ENCODE measurements at regions not wholly inside any gene's neighbourhood (a gene's known extent, or its start where the extent isn't known, plus 50 kb on each side); places are given as distances from the start of the nearest gene placed in this dataset.

DNA sequence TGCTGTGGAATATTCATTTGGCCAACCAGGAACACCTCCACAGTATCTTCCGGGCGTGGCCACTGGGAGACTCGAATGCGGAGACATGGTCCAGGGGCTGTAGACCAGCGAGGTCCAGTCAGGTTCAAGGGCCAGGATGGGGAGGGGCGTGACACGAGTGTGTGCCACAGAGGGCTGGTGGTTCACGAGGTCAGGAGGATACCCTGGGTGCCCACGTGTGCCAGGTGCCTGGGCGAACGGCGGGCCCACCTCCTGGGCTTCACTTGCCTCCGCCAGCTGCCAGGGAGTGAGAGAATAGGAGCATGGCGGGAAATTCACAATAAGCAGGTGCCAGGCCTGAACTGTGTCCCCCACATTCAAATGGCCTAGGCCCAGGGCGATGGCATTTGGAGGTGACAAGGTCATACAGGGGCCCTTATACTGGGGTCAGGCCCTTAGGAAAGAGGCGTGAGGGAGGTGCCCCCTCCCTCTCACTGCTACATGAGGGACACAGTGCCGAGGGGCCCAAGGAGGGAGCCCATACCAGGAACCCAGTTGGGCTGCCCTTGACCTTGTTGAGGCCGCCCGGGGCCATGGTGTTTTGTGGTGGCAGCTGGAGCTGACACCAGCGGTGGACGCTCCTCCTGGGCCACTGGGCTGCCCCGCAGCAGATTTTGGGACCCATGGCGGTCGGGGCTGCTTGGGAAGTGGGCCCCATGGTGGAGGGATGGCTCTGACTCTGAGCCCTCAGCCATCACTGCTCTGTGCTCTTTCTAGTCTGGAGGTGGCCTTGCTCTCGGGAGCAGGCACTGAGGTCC, 1268.9 kb downstream of the BRD1 start:
- ChIA-PET RAD21 (ENCODE audit: low non-redundant PET in 1 of 2, low total read pairs in 2 of 2, uncharacterized antibody in 2 of 2, unreplicated experiment in 2 of 2) (no interaction called here), POLR2A (no interaction called here), CTCF (no interaction called here)
- Histone ChIP-seq H4K20me1 (ENCODE audit: insufficient read depth) (no peaks in the 10 kb centered on the region), H2AFZ (ENCODE audit: low read depth, low read length, poor library complexity, severe bottlenecking) (no peak overlapping the region), H3K4me1 (ENCODE audit: control insufficient read depth in 1 of 2, insufficient read depth in 2 of 2, low read length in 2 of 2) (no peaks in the 10 kb centered on the region), H3K9me2 (ENCODE audit: insufficient read depth) (no peaks in the 10 kb centered on the region), H3K79me2 (ENCODE audit: insufficient read depth, low read length) (no peaks in the 10 kb centered on the region), H3K9ac (ENCODE audit: low read length) (no peak overlapping the region), H3K9me3 (ENCODE audit: control insufficient read depth in 1 of 2, insufficient read depth in 1 of 2, low read depth in 1 of 2, low read length in 2 of 2) (no peaks in the 10 kb centered on the region; a peak in 1 of 4 replicates), H3K4me3 (replicated peaks in 1 of 2; ENCODE audit: low read depth in 1 of 2, low read length in 2 of 2) (no peak overlapping the region), H3K27me3 (ENCODE audit: insufficient read depth, low read length) (no peaks in the 10 kb centered on the region), H3K36me3 (ENCODE audit: control insufficient read depth in 1 of 2, insufficient read depth in 2 of 2, low read length in 2 of 2) (no peaks in the 10 kb centered on the region), H3K27ac (ENCODE audit: low read depth, low read length) (no peak overlapping the region), H3K4me2 (ENCODE audit: low read length) (no peak overlapping the region)
- no peak for TF ChIP-seq YY1 (IDR thresholded peaks at IDR 0.05; ENCODE audit: extremely low read depth, insufficient replicate concordance, low read depth, low read length)
- no peak for TF ChIP-seq FOSL1 (IDR thresholded peaks at IDR 0.05; ENCODE audit: low read depth)
- TF ChIP-seq EZH2 (IDR thresholded peaks at IDR 0.05) = no peak
- TF ChIP-seq SP1 (IDR thresholded peaks at IDR 0.05; ENCODE audit: low read depth) = no peak
- TF ChIP-seq EZH2phosphoT487 (IDR thresholded peaks at IDR 0.05; ENCODE audit: borderline replicate concordance) = no peak
- TF ChIP-seq POLR2A (IDR thresholded peaks at IDR 0.05; ENCODE audit: borderline replicate concordance, extremely low read depth, insufficient read depth, insufficient read length) = no peak
- TF ChIP-seq, protein P1, sequence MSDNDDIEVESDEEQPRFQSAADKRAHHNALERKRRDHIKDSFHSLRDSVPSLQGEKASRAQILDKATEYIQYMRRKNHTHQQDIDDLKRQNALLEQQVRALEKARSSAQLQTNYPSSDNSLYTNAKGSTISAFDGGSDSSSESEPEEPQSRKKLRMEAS (IDR thresholded peaks at IDR 0.05) = no peak
- no peak for TF ChIP-seq ZNF274 (IDR thresholded peaks at IDR 0.05; ENCODE audit: low read depth, low read length)
- no peak for TF ChIP-seq CTCF (IDR thresholded peaks at IDR 0.05 in 2 of 3, conservative IDR thresholded peaks at IDR 0.05 in 1 of 3; ENCODE audit: borderline replicate concordance in 1 of 3, insufficient read depth in 1 of 3, low read depth in 2 of 3, low read length in 2 of 3)
- no peak for TF ChIP-seq EGR1 (IDR thresholded peaks at IDR 0.05; ENCODE audit: low read depth)
- TF ChIP-seq RAD21 (IDR thresholded peaks at IDR 0.05; ENCODE audit: low read depth) = no peak
- intact Hi-C loops (cut with micrococcal nuclease) = no loop called here
- no peak for ATAC-seq
- DNase-seq (ENCODE audit: low read depth, low spot score) = no peak
- BruUV-seq (replicated peaks) = no TSS peak
